K562 (cell line): ENCODE measurements at regions not wholly inside any gene's neighbourhood (a gene's known extent, or its start where the extent isn't known, plus 50 kb on each side); places are given as distances from the start of the nearest gene placed in this dataset.

Experiments
- ATAC-seq: fragments of 200-7000 bp; cut with Tn5 transposase; 3 replicates; pipeline ENCODE4 v1.9.1; 2020; ENCODE audit warnings: moderate library complexity
- BruUV-seq: library from RNA; stranded (reverse); fragments of 400-500 nt; replicated peaks from 2 replicates; lab custom pipeline; 2021; lab: Mats Ljungman, UMichigan
- CTCF ChIA-PET: fragments of 300-600 bp; formaldehyde crosslinking; extraction: SDS; loops from one replicate; lab custom pipeline; 2021; ENCODE audit warnings: low intra/inter-chr PET ratio; lab: Yijun Ruan, JAX
- POLR2A ChIA-PET: fragments of 300-600, 350-650 bp; sonication (Branson Sonifier 250); formaldehyde crosslinking; extraction: SDS; loops from one replicate; lab custom pipeline; 2021; ENCODE audit warnings: antibody characterized with exemption, inconsistent platforms; lab: Yijun Ruan, JAX
- DNase-seq, 4 experiments: peaks; one replicate each; pipeline versions ENCODE4 v3.0.0 to v3.0.0-alpha.2; 2011 to 2018; ENCODE audit warnings: low spot score in 3 of 4, mixed read lengths in 3 of 4; ENCODE audit errors: extremely low read depth in 1 of 4
- FAIRE-seq: peaks from 2 replicates; lab custom pipeline; 2011; peaks lifted over from hg19 to GRCh38; lab: Jason Lieb, UNC
- H2AFZ ChIP-seq: 2 replicates; pipeline ENCODE4 v1.6.0; 2011; ENCODE audit warnings: low read depth, low read length, control low read depth, inconsistent platforms
- H3K27ac ChIP-seq: fragments of 200-600 bp; 3 replicates; pipeline ENCODE4 v1.8.0; 2011; ENCODE audit warnings: low read depth, mild to moderate bottlenecking, control low read depth, inconsistent platforms, low read length, moderate library complexity, mixed read lengths; ENCODE audit errors: extremely low read depth
- H3K27me3 ChIP-seq, 2 experiments: fragments of 300-600 bp in 1 of 2; 2 replicates in 1 of 2; 3 replicates in 1 of 2; pipeline versions ENCODE4 v1.6.0 to v1.8.0; 2011; ENCODE audit warnings: inconsistent platforms in 2 of 2, low read length in 2 of 2, mild to moderate bottlenecking in 1 of 2, mixed read lengths in 1 of 2, moderate library complexity in 1 of 2; ENCODE audit not compliant: control insufficient read depth in 2 of 2, insufficient read depth in 2 of 2
- H3K36me3 ChIP-seq: fragments of 300-600 bp; 3 replicates; pipeline ENCODE4 v1.8.0; 2011; ENCODE audit warnings: mild to moderate bottlenecking, low read length, inconsistent platforms; ENCODE audit not compliant: control insufficient read depth, insufficient read depth
- H3K4me1 ChIP-seq, 2 experiments: fragments of 200-600 bp in 1 of 2; replicated peaks in 1 of 2; 2 replicates in 1 of 2; 3 replicates in 1 of 2; pipeline versions ENCODE4 v1.5.1 to v1.8.0; 2011; ENCODE audit warnings: inconsistent platforms in 2 of 2, low read length in 2 of 2, mild to moderate bottlenecking in 1 of 2, mixed read lengths in 1 of 2, moderate library complexity in 1 of 2; ENCODE audit not compliant: control insufficient read depth in 2 of 2, insufficient read depth in 2 of 2
- H3K4me2 ChIP-seq: 2 replicates; pipeline ENCODE4 v1.6.1; 2011; ENCODE audit warnings: low read length, control low read depth, inconsistent platforms, mixed read lengths; ENCODE audit not compliant: insufficient read depth
- H3K4me3 ChIP-seq: fragments of 200-600 bp; sonication (generic), shearing (Covaris generic); 2 replicates; pipeline ENCODE4 v1.5.1; 2016; ENCODE audit warnings: control low read depth, inconsistent platforms
- H3K79me2 ChIP-seq: fragments of 200-600 bp; 3 replicates; pipeline ENCODE4 v1.8.0; 2011; ENCODE audit warnings: low read length, inconsistent platforms; ENCODE audit not compliant: control insufficient read depth, insufficient read depth
- H3K9ac ChIP-seq, 2 experiments: 2 replicates each; pipeline versions ENCODE4 v1.6.0 to v1.6.1; 2011; ENCODE audit warnings: low read depth in 2 of 2, low read length in 2 of 2, control low read depth in 1 of 2, inconsistent platforms in 1 of 2, mild to moderate bottlenecking in 1 of 2, mixed read lengths in 1 of 2; ENCODE audit not compliant: insufficient read depth in 1 of 2
- H3K9me1 ChIP-seq: one replicate; pipeline ENCODE4 v1.6.0; 2011; ENCODE audit warnings: inconsistent platforms, mild to moderate bottlenecking, low read length, moderate library complexity; ENCODE audit not compliant: control insufficient read depth, insufficient read depth
- H3K9me3 ChIP-seq: replicated peaks from 2 replicates; pipeline ENCODE4 v1.5.1; 2011; ENCODE audit warnings: low read depth, low read length, inconsistent platforms; ENCODE audit not compliant: control insufficient read depth, insufficient read depth
- H4K20me1 ChIP-seq: replicated peaks from 2 replicates; pipeline ENCODE4 v1.6.1; 2011; ENCODE audit warnings: low read length, inconsistent platforms, mixed read lengths; ENCODE audit not compliant: control insufficient read depth, insufficient read depth
- ARNT ChIP-seq, 2 experiments: fragments of 450-650 bp; IDR thresholded peaks; 2 replicates each; pipeline ENCODE4 v1.6.1; 2016; ENCODE audit warnings: mild to moderate bottlenecking in 1 of 2
- CUX1 ChIP-seq: fragments of 200-800 bp; sonication (Bioruptor generic); IDR thresholded peaks from 2 replicates; pipeline ENCODE4 v1.6.1; 2016; ENCODE audit warnings: missing genetic modification characterization, missing compliant biosample characterization
- KDM4B ChIP-seq, 2 experiments: fragments of 450-650 bp in 1 of 2; sonication (generic) in 1 of 2; IDR thresholded peaks; 2 replicates each; pipeline ENCODE4 v1.6.1; 2016 to 2017; ENCODE audit warnings: borderline replicate concordance in 2 of 2, antibody characterized with exemption in 1 of 2, low read depth in 1 of 2, mild to moderate bottlenecking in 1 of 2
- NR2C1 ChIP-seq, 2 experiments: fragments of 450-650 bp; IDR thresholded peaks; 2 replicates each; pipeline ENCODE4 v1.6.1; 2017; ENCODE audit warnings: mild to moderate bottlenecking in 2 of 2, antibody characterized with exemption in 1 of 2, inconsistent platforms in 1 of 2, missing compliant biosample characterization in 1 of 2, missing genetic modification characterization in 1 of 2
- STAT6 ChIP-seq: sonication (generic); formaldehyde crosslinking; IDR thresholded peaks from 2 replicates; pipeline ENCODE4 v1.8.1; 2023; ENCODE audit warnings: mild to moderate bottlenecking, missing genetic modification reagents
- XRCC4 ChIP-seq: IDR thresholded peaks from one replicate; pipeline ENCODE4 v1.6.1; 2011; ENCODE audit not compliant: insufficient read depth, insufficient read length; ENCODE audit errors: extremely low read depth
- ZC3H4 ChIP-seq: sonication (generic); formaldehyde crosslinking; IDR thresholded peaks from 2 replicates; pipeline ENCODE4 v1.9.0; 2021; ENCODE audit warnings: missing genetic modification reagents, borderline replicate concordance
- ZNF280B ChIP-seq: fragments of 250-450 bp; sonication (Bioruptor Pico); IDR thresholded peaks from 2 replicates; pipeline ENCODE4 v1.5.1; 2021; ENCODE audit warnings: mild to moderate bottlenecking
- ZNF324 ChIP-seq: fragments of 250-450 bp; sonication (Bioruptor Pico); IDR thresholded peaks from 2 replicates; pipeline ENCODE4 v1.4.0; 2020; ENCODE audit warnings: mild to moderate bottlenecking
- ZNF398 ChIP-seq: fragments of 250-450 bp; sonication (Bioruptor Pico); IDR thresholded peaks from 2 replicates; pipeline ENCODE4 v1.8.0; 2021; ENCODE audit warnings: moderate library complexity, mild to moderate bottlenecking, inconsistent platforms
- WGBS: fragments of 100-300 bp; shearing (Covaris generic); methylation state at CpG from one replicate; pipeline ENCODE4 v1.1.6; 2016; ENCODE audit warnings: low coverage, mixed read lengths; ENCODE audit not compliant: insufficient coverage; ENCODE audit errors: missing lambda C conversion rate; 5-methylcytosine and 5-hydroxymethylcytosine counted together
- in situ Hi-C: fragments of 300-500 bp; cut with MboI; formaldehyde crosslinking; loops from 4 replicates; pipeline ENCODE4 v1.15.0; 2018; ENCODE audit warnings: inconsistent platforms, mixed read lengths
- intact Hi-C: fragments of 100-400 bp; cut with micrococcal nuclease; formaldehyde crosslinking; loops from 2 replicates; pipeline ENCODE4 v1.14.2; 2022

- H3K27me3 ChIP-seq, result no peaks in the 10 kb centered on the region
- BruUV-seq, result no TSS peak
- WGBS, result 17% methylated on average over 1 of the region's 1 CpG
- no peak for ATAC-seq
- intact Hi-C loops, result no loop called here
- no peak overlapping the region for H3K4me2 ChIP-seq
- no peak for DNase-seq
- POLR2A ChIA-PET, result no interaction called here
- H3K36me3 ChIP-seq, result no peaks in the 10 kb centered on the region
- no peak overlapping the region for H3K27ac ChIP-seq
- in situ Hi-C loops, result no loop called here
- no peaks in the 10 kb centered on the region for H3K9me1 ChIP-seq
- H4K20me1 ChIP-seq, result no peaks in the 10 kb centered on the region
- H3K4me1 ChIP-seq, result no peaks in the 10 kb centered on the region
- H3K4me3 ChIP-seq, result no peak overlapping the region
- H2AFZ ChIP-seq, result no peak overlapping the region
- CTCF ChIA-PET, result no interaction called here
- no peaks in the 10 kb centered on the region for H3K79me2 ChIP-seq
- no peaks in the 10 kb centered on the region; the same call in 1 of the 2 replicates for H3K9me3 ChIP-seq
- no peak overlapping the region for H3K9ac ChIP-seq
- FAIRE-seq, result no peak
- TF ChIP-seq ARNT (IDR thresholded peaks at IDR 0.05) (no peak), STAT6 (CRISPR knock-in tag) (no peak), ZNF398 (no peak), ZC3H4 (CRISPR knock-in tag) (no peak), CUX1 (CRISPR knock-in tag) (no peak), KDM4B (IDR thresholded peaks at IDR 0.05; ENCODE audit: borderline replicate concordance in 2 of 2, low read depth in 1 of 2) (no peak), ZNF280B (no peak), XRCC4 (no peak), ZNF324 (CRISPR knock-in tag) (no peak), NR2C1 (IDR thresholded peaks at IDR 0.05) (no peak), NR2C1 (tag; IDR thresholded peaks at IDR 0.05) (no peak)
Observed at GRCh38 chr7:15104411-15105092, 202.0 kb upstream of the DGKB start.
